K562 (cell line): ENCODE measurements at regions not wholly inside any gene's neighbourhood (a gene's known extent, or its start where the extent isn't known, plus 50 kb on each side); places are given as distances from the start of the nearest gene placed in this dataset.

ENCODE experiments used
- ARNT ChIP-seq, 2 experiments: fragments of 450-650 bp; IDR thresholded peaks; 2 replicates each; pipeline ENCODE4 v1.6.1; 2016; ENCODE audit warnings: mild to moderate bottlenecking in 1 of 2
- NCOR1 ChIP-seq: fragments of 450-650 bp; IDR thresholded peaks from 2 replicates; pipeline ENCODE4 v1.6.1; 2016; ENCODE audit warnings: mild to moderate bottlenecking, moderate library complexity
- RBFOX2 ChIP-seq: fragments of 200-400 bp; formaldehyde crosslinking; IDR thresholded peaks from 2 replicates; pipeline ENCODE4 v1.6.1; 2017; ENCODE audit warnings: low read depth, mild to moderate bottlenecking, low read length, moderate library complexity
- RBM34 ChIP-seq: fragments of 200-400 bp; formaldehyde crosslinking; IDR thresholded peaks from 2 replicates; pipeline ENCODE4 v1.6.1; 2018; ENCODE audit warnings: low read length, borderline replicate concordance; ENCODE audit not compliant: insufficient read depth
- ZNF232 ChIP-seq: sonication (generic); formaldehyde crosslinking; IDR thresholded peaks from 2 replicates; pipeline ENCODE4 v1.8.0; 2022; ENCODE audit warnings: mild to moderate bottlenecking, missing genetic modification reagents
- TF ChIP-seq, protein P1 (sequence below), 2 experiments: fragments of 450-650 bp; IDR thresholded peaks; 2 replicates each; pipeline ENCODE4 v1.6.1; 2016
- TF ChIP-seq, protein P2 (sequence below), 2 experiments: IDR thresholded peaks in 1 of 2; conservative IDR thresholded peaks in 1 of 2; 2 replicates each; pipeline ENCODE4 v1.6.1; 2016; ENCODE audit warnings: low read depth in 2 of 2, mild to moderate bottlenecking in 1 of 2, missing compliant biosample characterization in 1 of 2, missing genetic modification characterization in 1 of 2, moderate library complexity in 1 of 2
- TF ChIP-seq, protein P3 (sequence below): fragments of 250-450 bp; sonication (Bioruptor Pico); IDR thresholded peaks from 2 replicates; pipeline ENCODE4 v1.4.0; 2020; ENCODE audit warnings: mild to moderate bottlenecking
- TF ChIP-seq, protein P4 (sequence below): fragments of 450-650 bp; IDR thresholded peaks from 2 replicates; pipeline ENCODE4 v1.6.1; 2016
- TF ChIP-seq, protein P5 (sequence below): fragments of 250-450 bp; sonication (Bioruptor Pico); IDR thresholded peaks from 2 replicates; pipeline ENCODE4 v1.8.0; 2021; ENCODE audit warnings: moderate library complexity, mild to moderate bottlenecking, inconsistent platforms

DNA sequence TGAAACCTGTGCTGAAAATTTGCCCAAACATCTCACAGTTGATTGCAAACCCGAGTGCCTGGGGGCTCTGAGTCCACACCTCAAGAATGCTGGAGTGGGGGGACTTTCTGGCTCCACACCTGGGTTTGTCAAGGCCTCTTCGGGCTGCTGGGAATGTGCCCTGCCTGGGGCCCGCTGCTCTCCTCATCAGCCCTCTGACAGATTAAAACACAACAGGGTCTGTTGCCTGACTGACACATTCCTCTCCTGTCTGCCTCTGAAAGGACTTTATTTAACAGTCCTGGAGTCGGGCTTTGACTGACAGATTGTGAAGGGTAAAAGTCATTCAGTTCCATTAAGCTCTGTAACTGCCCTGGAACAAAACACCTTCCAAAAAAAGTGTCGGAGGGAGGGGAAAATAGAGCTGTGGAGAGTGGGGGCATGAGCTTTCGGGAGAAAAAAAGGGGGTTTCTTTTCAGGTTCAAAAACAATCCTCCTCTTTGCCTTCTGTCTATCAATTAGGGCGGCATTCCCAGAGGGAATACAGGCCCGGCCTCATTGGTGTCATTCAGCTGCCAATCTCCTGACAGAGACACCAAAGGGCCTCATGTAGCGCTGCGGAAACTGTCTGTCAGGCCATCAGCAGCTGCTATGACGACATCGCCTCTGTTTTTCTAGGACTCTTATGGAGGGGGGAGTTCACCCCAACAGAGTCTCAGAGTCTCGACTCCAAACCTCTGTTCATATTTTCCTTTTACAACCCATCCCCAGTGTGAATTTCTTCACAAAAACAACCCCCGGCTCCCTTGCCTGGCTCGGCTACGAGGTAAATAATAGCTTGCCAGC is 398.8 kb upstream of the NFE2L3 start (continued):
- TF ChIP-seq, protein P1, sequence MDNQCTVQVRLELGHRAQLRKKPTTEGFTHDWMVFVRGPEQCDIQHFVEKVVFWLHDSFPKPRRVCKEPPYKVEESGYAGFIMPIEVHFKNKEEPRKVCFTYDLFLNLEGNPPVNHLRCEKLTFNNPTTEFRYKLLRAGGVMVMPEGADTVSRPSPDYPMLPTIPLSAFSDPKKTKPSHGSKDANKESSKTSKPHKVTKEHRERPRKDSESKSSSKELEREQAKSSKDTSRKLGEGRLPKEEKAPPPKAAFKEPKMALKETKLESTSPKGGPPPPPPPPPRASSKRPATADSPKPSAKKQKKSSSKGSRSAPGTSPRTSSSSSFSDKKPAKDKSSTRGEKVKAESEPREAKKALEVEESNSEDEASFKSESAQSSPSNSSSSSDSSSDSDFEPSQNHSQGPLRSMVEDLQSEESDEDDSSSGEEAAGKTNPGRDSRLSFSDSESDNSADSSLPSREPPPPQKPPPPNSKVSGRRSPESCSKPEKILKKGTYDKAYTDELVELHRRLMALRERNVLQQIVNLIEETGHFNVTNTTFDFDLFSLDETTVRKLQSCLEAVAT (IDR thresholded peaks at IDR 0.05), result no peak
- TF ChIP-seq, protein P2, sequence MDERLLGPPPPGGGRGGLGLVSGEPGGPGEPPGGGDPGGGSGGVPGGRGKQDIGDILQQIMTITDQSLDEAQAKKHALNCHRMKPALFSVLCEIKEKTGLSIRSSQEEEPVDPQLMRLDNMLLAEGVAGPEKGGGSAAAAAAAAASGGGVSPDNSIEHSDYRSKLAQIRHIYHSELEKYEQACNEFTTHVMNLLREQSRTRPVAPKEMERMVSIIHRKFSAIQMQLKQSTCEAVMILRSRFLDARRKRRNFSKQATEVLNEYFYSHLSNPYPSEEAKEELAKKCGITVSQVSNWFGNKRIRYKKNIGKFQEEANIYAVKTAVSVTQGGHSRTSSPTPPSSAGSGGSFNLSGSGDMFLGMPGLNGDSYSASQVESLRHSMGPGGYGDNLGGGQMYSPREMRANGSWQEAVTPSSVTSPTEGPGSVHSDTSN (CRISPR knock-in tag; IDR thresholded peaks at IDR 0.05; ENCODE audit: low read depth), result no peak
- TF ChIP-seq, protein P2 (tag; conservative IDR thresholded peaks at IDR 0.05; ENCODE audit: low read depth), result peak; percentile 73
- TF ChIP-seq, protein P3, sequence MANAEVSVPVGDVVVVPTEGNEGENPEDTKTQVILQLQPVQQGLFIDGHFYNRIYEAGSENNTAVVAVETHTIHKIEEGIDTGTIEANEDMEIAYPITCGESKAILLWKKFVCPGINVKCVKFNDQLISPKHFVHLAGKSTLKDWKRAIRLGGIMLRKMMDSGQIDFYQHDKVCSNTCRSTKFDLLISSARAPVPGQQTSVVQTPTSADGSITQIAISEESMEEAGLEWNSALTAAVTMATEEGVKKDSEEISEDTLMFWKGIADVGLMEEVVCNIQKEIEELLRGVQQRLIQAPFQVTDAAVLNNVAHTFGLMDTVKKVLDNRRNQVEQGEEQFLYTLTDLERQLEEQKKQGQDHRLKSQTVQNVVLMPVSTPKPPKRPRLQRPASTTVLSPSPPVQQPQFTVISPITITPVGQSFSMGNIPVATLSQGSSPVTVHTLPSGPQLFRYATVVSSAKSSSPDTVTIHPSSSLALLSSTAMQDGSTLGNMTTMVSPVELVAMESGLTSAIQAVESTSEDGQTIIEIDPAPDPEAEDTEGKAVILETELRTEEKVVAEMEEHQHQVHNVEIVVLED (CRISPR knock-in tag), result no peak
- no peak for TF ChIP-seq NCOR1
- no peak for TF ChIP-seq RBM34
- TF ChIP-seq, protein P4, sequence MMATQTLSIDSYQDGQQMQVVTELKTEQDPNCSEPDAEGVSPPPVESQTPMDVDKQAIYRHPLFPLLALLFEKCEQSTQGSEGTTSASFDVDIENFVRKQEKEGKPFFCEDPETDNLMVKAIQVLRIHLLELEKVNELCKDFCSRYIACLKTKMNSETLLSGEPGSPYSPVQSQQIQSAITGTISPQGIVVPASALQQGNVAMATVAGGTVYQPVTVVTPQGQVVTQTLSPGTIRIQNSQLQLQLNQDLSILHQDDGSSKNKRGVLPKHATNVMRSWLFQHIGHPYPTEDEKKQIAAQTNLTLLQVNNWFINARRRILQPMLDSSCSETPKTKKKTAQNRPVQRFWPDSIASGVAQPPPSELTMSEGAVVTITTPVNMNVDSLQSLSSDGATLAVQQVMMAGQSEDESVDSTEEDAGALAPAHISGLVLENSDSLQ, result peak; percentile 87
- no peak for TF ChIP-seq RBFOX2
- TF ChIP-seq, protein P5, sequence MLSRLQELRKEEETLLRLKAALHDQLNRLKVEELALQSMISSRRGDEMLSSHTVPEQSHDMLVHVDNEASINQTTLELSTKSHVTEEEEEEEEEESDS (CRISPR knock-in tag), result no peak
- TF ChIP-seq ZNF232, result no peak
- TF ChIP-seq ARNT (IDR thresholded peaks at IDR 0.05), result no peak
